ENCODE measurements at regions not wholly inside any gene's neighbourhood (a gene's known extent, or its start where the extent isn't known, plus 50 kb on each side); places are given as distances from the start of the nearest gene placed in this dataset.

- peak in 1 of 3 experiments; percentile 55 for DNase-seq
Measured at GRCh38 chr2:58449286-58450010, 208.3 kb upstream of the FANCL start.

GRCh38 chr2:58448845-58449244 lies 207.7 kb upstream of the FANCL start:
- DNase-seq = no peak

- DNase-seq = peak; percentile 77 to 91 (median 81)
Measured at GRCh38 chr2:58448065-58448507, 207.0 kb upstream of the FANCL start.

- DNase-seq = no peak
Measured at GRCh38 chr2:58447586-58447985, 206.5 kb upstream of the FANCL start.

- no peak for DNase-seq
Measured at GRCh38 chr2:58441643-58442042, 200.5 kb upstream of the FANCL start.

- no peak for DNase-seq
Measured at GRCh38 chr2:58436872-58437271, 195.7 kb upstream of the FANCL start.

- no peak for DNase-seq
Measured at GRCh38 chr2:58435246-58435645, 194.1 kb upstream of the FANCL start.

- no peak for DNase-seq
Measured at GRCh38 chr2:58434692-58435091, 193.6 kb upstream of the FANCL start.

GRCh38 chr2:58432491-58433170 lies 191.5 kb upstream of the FANCL start:
- no peak for DNase-seq

- DNase-seq = peak in 2 of 3 experiments; percentile 37 to 90
Measured at GRCh38 chr2:58429014-58429875, 188.1 kb upstream of the FANCL start.

GRCh38 chr2:58428096-58429013 lies 187.2 kb upstream of the FANCL start:
- peak; percentile 77 to 91 (median 87) for DNase-seq

GRCh38 chr2:58427572-58428095 lies 186.5 kb upstream of the FANCL start:
- DNase-seq = peak; percentile 49 to 93 (median 78)

GRCh38 chr2:58425368-58425767 lies 184.2 kb upstream of the FANCL start:
- DNase-seq = no peak

GRCh38 chr2:58419983-58420382 lies 178.9 kb upstream of the FANCL start:
- DNase-seq = no peak

- no peak for DNase-seq
Measured at GRCh38 chr2:58416696-58417095, 175.6 kb upstream of the FANCL start.

- no peak for DNase-seq
Measured at GRCh38 chr2:58414506-58414905, 173.4 kb upstream of the FANCL start.

- DNase-seq = no peak
Measured at GRCh38 chr2:58410549-58410948, 169.4 kb upstream of the FANCL start.

GRCh38 chr2:58407487-58407886 lies 166.4 kb upstream of the FANCL start:
- peak in 1 of 3 experiments; percentile 21 for DNase-seq

GRCh38 chr2:58405341-58405740 lies 164.2 kb upstream of the FANCL start:
- DNase-seq = no peak

- no peak for DNase-seq
Measured at GRCh38 chr2:58401936-58402335, 160.8 kb upstream of the FANCL start.

GRCh38 chr2:58398406-58398805 lies 157.3 kb upstream of the FANCL start:
- no peak for DNase-seq

GRCh38 chr2:58387701-58388100 lies 146.6 kb upstream of the FANCL start:
- DNase-seq = no peak

All from NCI-H1417 (cell line).